Mucosa of descending colon (tissue), 3 donors: ENCODE measurements at regions not wholly inside any gene's neighbourhood (a gene's known extent, or its start where the extent isn't known, plus 50 kb on each side); places are given as distances from the start of the nearest gene placed in this dataset.

Experiments
- ATAC-seq: fragments of 200-7000 bp; cut with Tn5 transposase; one replicate; pipeline ENCODE4 v1.9.1; 2020; ENCODE audit warnings: mild to moderate bottlenecking, moderate library complexity
- DNase-seq, 3 donors: peaks; one replicate each; pipeline ENCODE4 v3.0.0-alpha.2; 2020
- H3K36me3 ChIP-seq: fragments of 200-600 bp; one replicate; pipeline ENCODE4 v1.8.0; 2021; ENCODE audit warnings: low read depth, mild to moderate bottlenecking
- H3K4me1 ChIP-seq: fragments of 200-600 bp; one replicate; pipeline ENCODE4 v1.8.0; 2021; ENCODE audit warnings: low read depth, mild to moderate bottlenecking
- H3K4me3 ChIP-seq: fragments of 200-600 bp; one replicate; pipeline ENCODE4 v1.8.0; 2021; ENCODE audit warnings: mild to moderate bottlenecking
- H3K9me3 ChIP-seq: fragments of 200-600 bp; one replicate; pipeline ENCODE4 v1.8.0; 2021; ENCODE audit warnings: mild to moderate bottlenecking
- CTCF ChIP-seq: fragments of 200-600 bp; IDR thresholded peaks from one replicate; pipeline ENCODE4 v1.8.0; 2022; ENCODE audit warnings: antibody characterized with exemption, mild to moderate bottlenecking
- intact Hi-C, 2 donors: fragments of 100-400 bp; cut with DNase I in 1 of 2; cut with micrococcal nuclease in 1 of 2; formaldehyde crosslinking; loops; one replicate each; pipeline versions ENCODE4 v1.11.0 to v1.11.1; 2022; cut with DNase I, micrococcal nuclease
- donor health status: DM: no; HTN: no; CAD: no; lungs with moderate emphysema.
- donor health status: DM: no; HTN: no; CAD: no.
- donor health status: DM: no; HTN: yes; CAD: no.

- TF ChIP-seq CTCF = no peak
Measured at GRCh38 chr6:43969158-43969981, 157.9 kb downstream of the MRPL14 start.

GRCh38 chr6:43968110-43968965, 158.9 kb downstream of the MRPL14 start:
- intact Hi-C loops = no loop called here
- no peak for TF ChIP-seq CTCF
- Histone ChIP-seq H3K9me3 (no peaks in the 10 kb centered on the region), H3K36me3 (no peaks in the 10 kb centered on the region), H3K4me1 (no peaks in the 10 kb centered on the region), H3K4me3 (no peak overlapping the region)
- DNase-seq = no peak
- no peak for ATAC-seq

More at GRCh38 chr6:43969158-43969981, 157.9 kb downstream of the MRPL14 start:
- H3K36me3 ChIP-seq = no peaks in the 10 kb centered on the region
- DNase-seq (no peak), ATAC-seq (no peak)
- intact Hi-C loops = no loop called here
- no peak overlapping the region for H3K4me3 ChIP-seq
- no peaks in the 10 kb centered on the region for H3K4me1 ChIP-seq
- no peaks in the 10 kb centered on the region for H3K9me3 ChIP-seq

DNA sequence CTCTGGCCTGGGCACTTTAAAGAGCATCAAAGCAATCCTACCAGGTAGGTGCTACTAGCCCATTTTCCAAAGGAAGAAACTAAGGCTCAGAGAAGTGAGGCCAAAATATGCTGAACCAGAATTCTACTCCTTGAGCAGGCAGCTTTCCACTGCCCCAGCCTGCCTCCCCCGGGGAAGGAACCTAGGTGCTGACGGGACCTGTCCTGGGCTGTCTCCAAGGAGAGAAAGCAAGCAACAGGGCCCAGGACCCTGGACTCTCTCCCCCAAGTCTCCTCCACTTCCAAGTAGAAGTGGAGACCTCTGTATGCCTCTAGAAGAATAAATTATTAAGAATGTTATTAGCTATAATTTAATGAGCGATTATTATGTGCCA, 159.5 kb downstream of the MRPL14 start:
- DNase-seq (no peak), ATAC-seq (no peak)
- H3K36me3 ChIP-seq = no peaks in the 10 kb centered on the region
- no peaks in the 10 kb centered on the region for H3K9me3 ChIP-seq
- no peak for TF ChIP-seq CTCF
- intact Hi-C loops = no loop called here
- H3K4me1 ChIP-seq = no peaks in the 10 kb centered on the region
- H3K4me3 ChIP-seq = no peak overlapping the region

DNA sequence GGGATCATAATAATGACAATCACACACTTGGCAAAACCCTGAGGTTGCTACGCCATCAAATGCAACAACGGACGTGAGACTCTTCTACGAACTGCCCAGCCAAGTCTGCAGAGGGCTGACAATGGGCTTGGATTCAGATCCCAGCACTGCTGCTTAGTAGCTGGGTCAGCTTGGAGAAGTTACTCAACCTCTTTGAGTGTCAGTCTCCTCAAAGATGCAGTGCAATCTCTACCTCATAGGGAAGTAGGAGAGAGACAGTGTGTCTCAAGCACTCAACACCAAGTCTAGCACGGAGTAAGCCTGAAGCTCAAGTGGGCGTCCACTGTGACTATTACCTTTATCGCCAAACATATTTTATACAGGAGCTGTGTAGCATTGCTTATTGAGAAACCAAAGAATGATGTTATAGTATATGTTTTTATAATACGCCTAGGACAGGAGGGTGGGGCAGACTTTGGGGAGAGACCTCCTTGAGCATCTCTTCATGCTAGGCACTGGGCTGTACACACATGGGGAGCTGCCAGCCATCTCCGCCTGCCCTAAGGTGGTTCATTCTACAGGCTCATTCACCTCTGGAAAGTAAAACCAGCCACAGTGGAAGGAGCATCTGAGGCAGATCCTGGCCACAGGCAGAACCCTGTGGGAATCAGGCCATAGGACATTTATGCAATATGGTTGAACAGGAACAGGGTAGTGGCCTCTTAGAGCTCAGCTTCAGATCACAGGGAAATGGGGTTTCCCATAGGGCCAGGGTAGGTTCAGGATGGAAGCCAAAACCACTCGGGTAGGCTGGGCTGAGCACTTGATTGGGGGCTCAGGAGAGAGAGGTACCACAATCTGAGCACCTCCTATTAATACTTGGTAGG, 160.2 kb downstream of the MRPL14 start:
- Histone ChIP-seq H3K36me3 (no peaks in the 10 kb centered on the region), H3K4me1 (no peaks in the 10 kb centered on the region), H3K4me3 (no peak overlapping the region), H3K9me3 (no peaks in the 10 kb centered on the region)
- ATAC-seq (no peak), DNase-seq (no peak)
- TF ChIP-seq CTCF = no peak
- intact Hi-C loops = no loop called here

DNA sequence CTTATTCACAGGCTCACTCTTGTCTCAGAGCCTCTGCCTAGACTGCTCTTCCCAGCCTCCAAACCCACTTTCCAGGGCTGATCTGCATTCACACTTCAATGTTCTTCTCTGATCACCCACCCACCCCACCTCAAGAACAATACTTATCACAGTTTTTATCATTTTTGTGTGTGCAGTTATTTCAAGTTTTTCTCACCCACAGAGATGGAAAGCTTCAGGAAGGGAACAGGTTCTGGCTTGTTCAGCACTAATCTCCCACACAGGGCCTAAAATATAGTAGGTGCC, 160.9 kb downstream of the MRPL14 start:
- Histone ChIP-seq H3K36me3 (no peaks in the 10 kb centered on the region), H3K4me1 (no peaks in the 10 kb centered on the region), H3K9me3 (no peaks in the 10 kb centered on the region), H3K4me3 (no peak overlapping the region)
- intact Hi-C loops = no loop called here
- no peak for TF ChIP-seq CTCF
- DNase-seq = no peak
- no peak for ATAC-seq
